NAMALWA (cell line): ENCODE measurements at regions not wholly inside any gene's neighbourhood (a gene's known extent, or its start where the extent isn't known, plus 50 kb on each side); places are given as distances from the start of the nearest gene placed in this dataset.
A peak's percentile ranks its signal among the peaks of the same experiment; 100 is the strongest.

Experiments
- DNase-seq: peaks from one replicate; pipeline ENCODE4 v3.0.0-alpha.2; 2015; ENCODE audit warnings: low spot score

GRCh38 chr20:6614836-6615235 lies 152.7 kb upstream of the BMP2 start:
- no peak for DNase-seq

GRCh38 chr20:6613280-6613861 lies 154.1 kb upstream of the BMP2 start:
- no peak for DNase-seq

GRCh38 chr20:6612606-6612923 lies 154.9 kb upstream of the BMP2 start:
- no peak for DNase-seq

GRCh38 chr20:6611911-6612605 lies 155.4 kb upstream of the BMP2 start:
- no peak for DNase-seq

GRCh38 chr20:6606651-6607050 lies 160.8 kb upstream of the BMP2 start:
- DNase-seq, result no peak

- no peak for DNase-seq
Measured at GRCh38 chr20:6605055-6605935, 162.2 kb upstream of the BMP2 start.

GRCh38 chr20:6604179-6604578 lies 163.3 kb upstream of the BMP2 start:
- no peak for DNase-seq

GRCh38 chr20:6599876-6600735 lies 167.4 kb upstream of the BMP2 start:
- DNase-seq, result no peak

- DNase-seq, result no peak
Measured at GRCh38 chr20:6595704-6596103, 171.8 kb upstream of the BMP2 start.

GRCh38 chr20:6590891-6591637 lies 176.4 kb upstream of the BMP2 start:
- no peak for DNase-seq

GRCh38 chr20:6588296-6588695 lies 179.2 kb upstream of the BMP2 start:
- no peak for DNase-seq

GRCh38 chr20:6583134-6583738 lies 184.2 kb upstream of the BMP2 start:
- DNase-seq, result peak; percentile 69

- no peak for DNase-seq
Measured at GRCh38 chr20:6582449-6582848, 185.0 kb upstream of the BMP2 start.

- DNase-seq, result no peak
Measured at GRCh38 chr20:6580486-6580885, 187.0 kb upstream of the BMP2 start.

- DNase-seq, result no peak
Measured at GRCh38 chr20:6579824-6580223, 187.7 kb upstream of the BMP2 start.

- no peak for DNase-seq
Measured at GRCh38 chr20:6579417-6579816, 188.1 kb upstream of the BMP2 start.

- no peak for DNase-seq
Measured at GRCh38 chr20:6577451-6577850, 190.0 kb upstream of the BMP2 start.

GRCh38 chr20:6576726-6577125 lies 190.8 kb upstream of the BMP2 start:
- no peak for DNase-seq

- DNase-seq, result no peak
Measured at GRCh38 chr20:6575912-6576401, 191.5 kb upstream of the BMP2 start.

GRCh38 chr20:6566821-6567220 lies 200.7 kb upstream of the BMP2 start:
- no peak for DNase-seq

- no peak for DNase-seq
Measured at GRCh38 chr20:6562111-6562510, 205.4 kb upstream of the BMP2 start.
